ENCODE measurements at regions not wholly inside any gene's neighbourhood (a gene's known extent, or its start where the extent isn't known, plus 50 kb on each side); places are given as distances from the start of the nearest gene placed in this dataset.

DNA sequence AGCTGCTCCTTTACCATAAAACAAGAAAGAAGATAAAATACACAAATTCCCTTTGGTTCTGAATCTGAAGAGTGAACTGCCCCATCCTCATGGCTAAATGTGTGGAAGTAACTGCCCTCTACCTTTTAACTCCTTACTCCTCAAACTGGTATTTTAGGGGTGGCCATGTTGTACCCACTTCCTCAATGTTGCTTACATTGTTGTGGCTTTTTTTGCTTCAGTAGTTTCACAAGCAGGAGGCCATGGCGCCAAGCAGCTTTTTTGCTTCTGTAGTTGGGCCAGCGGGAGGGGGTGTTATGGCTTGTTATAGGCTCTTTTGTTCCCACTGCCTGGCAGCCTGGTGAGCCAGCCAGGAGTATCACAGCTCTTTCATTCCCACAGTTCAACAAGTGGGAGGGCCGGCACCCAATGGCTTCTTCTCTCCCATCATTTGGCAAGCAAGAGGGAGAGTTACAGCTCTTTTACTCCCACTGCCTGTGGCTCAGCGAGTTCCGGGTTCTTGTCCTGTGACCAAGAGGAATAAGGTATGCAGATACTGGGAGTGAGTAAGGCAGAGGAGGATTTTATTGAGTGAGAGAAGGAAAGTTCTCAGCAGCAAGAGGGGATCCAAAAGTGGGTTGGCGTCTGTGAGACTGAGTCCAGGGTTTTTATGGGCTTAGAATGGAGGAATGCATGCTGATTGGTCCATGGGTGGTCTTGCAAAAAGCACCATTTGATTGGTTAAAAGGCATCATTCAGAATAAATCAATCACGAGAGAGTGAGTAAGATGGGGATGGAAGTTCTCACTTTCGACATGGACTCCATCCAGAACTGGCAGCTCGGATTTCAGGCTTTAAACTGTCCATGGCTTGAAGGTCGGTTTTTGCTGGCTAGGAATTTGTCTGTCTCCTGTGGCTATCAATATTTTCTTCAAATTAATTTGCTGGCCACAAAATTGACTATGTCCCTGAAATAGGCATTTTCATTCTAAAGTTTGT is 429.6 kb downstream of the HLX start:
- DNase-seq (ENCODE audit: low read depth), result no peak

DNA sequence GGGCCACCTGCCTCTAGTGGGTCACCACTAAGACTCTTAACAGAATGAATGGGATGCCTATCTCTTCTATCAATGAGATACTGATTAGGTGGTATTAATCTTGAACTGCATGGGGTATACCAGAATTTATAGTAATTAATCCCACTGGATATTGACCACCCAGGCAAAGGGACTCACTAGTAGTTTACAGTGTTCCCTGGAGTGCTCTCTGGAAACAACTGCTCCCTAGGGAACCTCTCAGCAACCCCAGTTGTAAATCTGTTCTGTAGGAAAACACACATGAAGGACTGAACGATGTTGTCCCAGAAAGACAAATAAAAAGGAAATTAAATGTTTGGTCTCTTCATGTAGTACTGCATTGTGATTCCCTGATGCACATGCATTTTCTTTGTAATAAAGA is 430.5 kb downstream of the HLX start:
- no peak for DNase-seq (ENCODE audit: low read depth)

DNA sequence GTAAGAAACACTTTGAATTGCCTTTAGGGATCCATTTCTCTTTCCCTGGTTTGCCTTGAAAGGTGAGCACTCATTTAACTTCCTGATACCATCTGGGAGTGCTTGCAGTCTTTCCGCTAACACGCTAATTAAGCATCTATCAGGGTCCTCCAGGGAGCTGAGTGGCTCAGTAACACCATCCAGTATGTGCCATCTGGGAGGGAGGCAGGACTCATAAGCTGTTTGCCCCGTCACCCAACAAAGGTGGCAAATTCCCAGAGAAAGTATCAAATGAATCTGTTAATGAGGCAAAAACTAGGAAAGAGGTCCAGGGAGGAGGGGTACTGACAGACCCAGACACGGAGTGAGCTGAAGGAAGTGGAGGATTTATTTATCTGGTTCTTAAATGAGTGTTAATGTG is 430.9 kb downstream of the HLX start:
- no peak for DNase-seq (ENCODE audit: low read depth)

- DNase-seq (ENCODE audit: low read depth), result no peak
Measured at GRCh38 chr1:221315330-221315729, 426.6 kb downstream of the DUSP10 start.

DNA sequence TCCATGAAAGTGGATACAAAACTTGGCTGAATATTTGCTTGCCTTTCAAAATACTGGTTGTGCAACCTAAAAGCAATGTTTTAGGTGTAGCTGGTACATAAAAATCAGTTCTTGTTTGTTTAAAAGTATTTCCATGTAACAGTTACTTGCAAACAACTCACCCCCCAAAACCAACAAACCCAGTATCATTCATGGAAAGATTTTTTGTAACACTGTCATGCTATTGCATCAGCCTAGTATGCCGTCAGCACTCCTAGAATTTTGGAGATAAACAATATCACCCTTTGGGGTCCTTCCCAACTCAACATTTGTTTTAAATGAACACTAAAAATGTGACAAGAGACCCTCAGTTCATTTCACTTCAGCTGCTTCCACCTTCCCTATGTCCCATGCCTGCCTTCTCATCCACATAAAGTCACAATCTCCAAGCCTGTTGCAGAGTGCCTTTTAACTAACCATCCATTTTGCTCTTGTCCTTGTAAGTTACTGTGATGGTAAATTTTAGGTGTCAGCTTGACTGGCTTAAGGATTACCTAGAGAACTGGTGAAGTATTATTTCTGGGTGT is 425.3 kb downstream of the DUSP10 start:
- no peak for DNase-seq (ENCODE audit: low read depth)

DNA sequence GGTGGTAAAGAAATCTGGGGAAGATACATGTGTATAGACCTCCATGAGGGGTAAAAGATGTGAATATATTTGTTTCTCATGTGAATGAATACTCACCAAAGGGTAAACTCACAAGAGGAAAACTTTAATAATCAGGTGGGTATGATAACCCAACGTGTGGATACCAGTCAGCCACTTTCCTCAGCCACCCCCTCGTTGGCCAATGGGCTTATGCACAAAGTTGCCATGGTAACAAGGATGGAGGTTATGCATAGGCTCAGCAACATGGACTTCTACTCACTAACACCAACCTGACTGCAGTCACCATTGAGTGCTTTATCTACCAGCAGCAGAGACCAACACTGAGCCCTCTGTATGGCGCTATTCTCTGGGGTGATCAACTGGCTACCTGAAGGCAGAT is 424.4 kb downstream of the DUSP10 start:
- no peak for DNase-seq (ENCODE audit: low read depth)

DNA sequence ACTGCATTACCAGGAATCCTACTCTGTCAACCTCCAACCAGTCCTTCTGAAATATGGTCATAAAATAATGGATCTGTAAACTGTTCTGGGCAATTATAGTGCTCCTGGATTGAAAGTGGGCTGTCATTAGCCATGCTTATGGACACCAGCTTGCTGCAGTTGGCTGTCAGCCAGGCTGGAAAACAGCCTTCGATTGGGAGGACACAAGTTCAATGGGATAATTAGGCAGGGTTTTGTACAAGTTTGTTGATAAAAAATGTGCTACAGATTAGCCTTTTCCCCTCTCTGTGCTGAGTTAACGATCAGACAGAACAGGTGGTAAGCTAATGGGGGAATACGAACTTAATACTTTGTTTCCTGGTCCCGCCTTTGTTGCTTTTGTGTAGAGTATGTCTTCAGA is 413.9 kb downstream of the DUSP10 start:
- DNase-seq (ENCODE audit: low read depth), result no peak

- DNase-seq (ENCODE audit: low read depth), result no peak
Measured at GRCh38 chr1:221328371-221328770, 413.5 kb downstream of the DUSP10 start.

DNA sequence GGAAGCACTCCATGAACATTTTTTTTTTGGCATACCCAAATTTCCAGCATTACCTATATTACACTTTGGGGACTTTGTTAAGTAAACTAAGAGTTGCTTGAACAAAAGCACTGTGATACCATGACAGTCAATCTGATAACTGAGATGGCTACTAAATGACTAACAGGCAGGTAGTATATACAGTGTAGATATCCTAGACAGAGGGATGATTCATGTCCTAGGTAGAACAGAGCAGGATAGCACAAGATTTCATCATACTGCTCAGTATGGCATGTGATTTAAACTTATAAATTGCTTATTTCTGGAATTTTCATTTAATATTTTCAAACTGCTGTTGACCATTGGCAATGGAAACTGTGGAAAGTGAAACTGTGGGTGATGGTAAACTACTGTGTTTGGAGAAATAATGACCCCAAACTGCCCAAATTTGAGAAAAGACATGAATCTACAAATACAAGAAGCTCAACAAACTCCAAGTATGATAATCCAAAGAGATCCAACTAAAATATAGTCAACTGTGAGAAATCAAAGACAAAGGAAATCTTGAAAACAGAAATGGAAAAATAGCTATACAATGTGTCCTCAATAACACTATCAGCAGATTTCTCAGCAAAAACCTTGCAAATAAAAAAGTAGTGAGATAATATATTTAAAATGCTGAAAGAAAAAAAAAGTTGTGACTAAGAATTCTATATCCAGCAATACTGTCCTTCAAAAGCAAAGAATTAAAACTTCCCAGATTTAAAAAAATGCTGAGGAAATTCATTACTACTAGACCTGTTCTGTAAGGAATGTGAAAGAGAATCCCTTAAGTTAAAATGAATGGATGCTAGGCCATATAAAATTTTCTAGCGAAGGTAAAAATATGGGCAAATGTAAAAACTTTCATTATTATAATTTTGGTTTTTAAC is 410.4 kb downstream of the DUSP10 start:
- DNase-seq (ENCODE audit: low read depth), result no peak

DNA sequence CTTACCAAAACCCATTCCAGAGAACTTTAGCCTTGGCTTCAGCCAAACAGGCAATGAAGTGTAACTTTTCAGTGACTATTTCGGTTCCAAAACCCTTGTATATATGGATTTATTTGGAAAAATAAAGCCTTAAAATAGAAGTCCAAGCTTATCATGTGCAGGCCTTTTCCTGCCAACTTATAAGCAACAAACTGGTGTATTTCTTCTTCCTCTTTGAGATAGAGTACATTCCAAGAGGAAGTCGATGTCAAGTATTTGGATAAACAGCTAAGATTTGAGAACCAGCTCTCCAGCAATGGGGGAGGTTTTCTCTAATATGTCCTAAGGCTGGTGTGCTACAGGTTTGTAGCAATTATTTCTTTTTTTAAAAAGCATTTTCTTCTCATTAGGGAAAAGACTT is 407.8 kb downstream of the DUSP10 start:
- peak; percentile 20 for DNase-seq (ENCODE audit: low read depth)

DNA sequence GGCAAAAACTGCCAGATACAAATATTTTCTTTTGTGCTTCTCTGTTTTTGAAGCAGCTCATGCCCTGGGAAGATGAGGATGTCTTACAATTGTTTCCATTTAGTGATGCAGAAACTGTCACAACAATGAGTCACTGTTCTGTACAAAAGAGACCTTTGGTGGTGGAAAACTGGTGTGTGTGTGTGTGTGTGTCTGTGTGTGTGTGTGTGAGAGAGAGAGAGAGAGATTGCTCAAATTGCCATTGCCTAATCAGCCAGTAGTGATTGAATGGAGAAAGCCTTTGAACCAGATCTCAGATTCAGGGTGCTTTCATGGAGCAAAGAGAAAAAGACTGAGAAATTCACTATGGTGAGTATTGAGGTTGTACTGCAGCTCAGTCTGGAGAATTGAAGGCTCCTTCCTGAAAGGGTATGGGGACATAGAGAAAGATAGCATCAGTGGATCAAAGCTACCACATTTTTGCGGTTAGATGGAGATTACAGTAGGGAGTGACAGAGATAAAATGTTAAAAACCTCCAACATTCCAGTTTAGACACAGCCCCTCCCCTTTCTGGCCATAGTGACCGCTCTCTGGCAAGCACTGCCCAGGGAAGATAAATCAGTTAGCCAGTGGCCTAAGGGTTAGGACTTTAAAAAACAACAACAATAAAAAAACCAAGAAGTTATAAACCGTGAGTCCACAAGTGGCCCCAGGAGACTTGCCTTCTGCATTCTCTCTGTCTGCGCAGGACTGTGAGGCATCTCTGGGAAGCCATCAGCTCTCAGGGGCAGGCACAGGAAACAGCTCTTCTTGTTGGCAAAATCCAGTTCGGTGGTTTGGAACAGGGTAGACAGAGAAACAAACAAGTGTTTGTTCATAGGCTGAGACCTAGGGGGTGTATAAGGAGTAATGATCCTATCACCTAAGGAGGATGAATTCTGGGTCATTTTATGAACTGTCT is 406.5 kb downstream of the DUSP10 start:
- peak; percentile 84 for DNase-seq (ENCODE audit: low read depth)

GRCh38 chr1:221336126-221336525 is 405.8 kb downstream of the DUSP10 start:
- no peak for DNase-seq (ENCODE audit: low read depth)

- no peak for DNase-seq (ENCODE audit: low read depth)
Measured at GRCh38 chr1:221337106-221337505, 404.8 kb downstream of the DUSP10 start.

DNA sequence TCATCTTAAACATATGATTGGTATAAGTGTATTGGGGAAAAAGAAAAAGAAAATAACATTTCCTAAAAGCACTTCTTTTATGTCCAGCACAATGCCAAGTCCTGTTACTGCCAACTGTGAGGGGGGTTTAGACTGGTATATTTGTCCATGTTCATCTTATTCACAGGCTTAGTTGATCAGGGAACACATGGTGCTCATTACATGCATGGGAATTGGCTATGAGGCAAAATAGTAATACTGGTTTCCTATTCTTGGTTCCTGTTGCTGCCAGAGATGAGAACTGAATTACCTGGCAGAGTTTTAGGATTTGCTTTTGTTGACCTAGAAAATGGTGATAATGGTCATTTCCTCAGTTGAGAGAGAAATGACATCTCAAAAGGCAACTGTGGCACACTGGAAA is 398.8 kb downstream of the DUSP10 start:
- DNase-seq (ENCODE audit: low read depth), result no peak

- DNase-seq (ENCODE audit: low read depth), result no peak
Measured at GRCh38 chr1:221343607-221344006, 398.3 kb downstream of the DUSP10 start.

DNA sequence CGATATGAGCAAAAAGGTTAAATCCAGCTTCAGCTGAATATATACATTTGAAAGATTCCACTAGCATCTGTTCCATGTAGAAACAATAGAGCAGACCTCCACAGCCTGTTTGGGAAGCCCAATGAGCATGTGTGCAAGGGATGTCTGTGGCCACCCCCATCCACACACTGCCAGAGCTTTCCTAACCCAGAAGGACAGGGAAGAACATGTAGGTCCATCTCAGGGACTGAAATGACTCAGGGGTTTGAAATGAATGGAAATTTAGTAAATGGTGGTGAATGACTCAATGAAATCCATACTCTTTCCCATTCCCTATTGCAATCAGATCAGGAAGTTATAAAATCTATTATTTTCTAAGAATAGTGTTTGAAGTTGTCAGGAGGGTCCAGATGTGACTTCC is 397.2 kb downstream of the DUSP10 start:
- DNase-seq (ENCODE audit: low read depth), result no peak

DNA sequence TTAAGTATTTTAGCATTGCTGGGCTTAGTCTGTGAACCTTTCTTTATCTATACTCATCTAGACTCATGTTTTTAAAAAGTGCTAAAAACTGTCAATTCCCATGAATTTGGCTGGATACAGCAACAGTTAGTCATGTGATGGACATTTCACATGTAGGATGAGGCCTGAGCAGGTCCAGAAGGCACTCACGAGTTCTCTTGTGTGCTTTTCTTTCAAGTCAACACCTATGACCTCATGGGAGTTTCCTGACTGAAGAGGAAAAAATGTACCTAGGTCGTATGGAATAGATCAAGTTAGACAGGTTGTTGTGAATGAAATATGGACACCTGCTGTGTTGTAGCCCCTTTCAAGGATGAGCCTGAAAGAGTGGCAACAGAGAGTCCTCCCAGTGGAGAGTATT is 394.2 kb downstream of the DUSP10 start:
- DNase-seq (ENCODE audit: low read depth), result no peak

GRCh38 chr1:221350091-221350490 is 391.8 kb downstream of the DUSP10 start:
- no peak for DNase-seq (ENCODE audit: low read depth)

DNA sequence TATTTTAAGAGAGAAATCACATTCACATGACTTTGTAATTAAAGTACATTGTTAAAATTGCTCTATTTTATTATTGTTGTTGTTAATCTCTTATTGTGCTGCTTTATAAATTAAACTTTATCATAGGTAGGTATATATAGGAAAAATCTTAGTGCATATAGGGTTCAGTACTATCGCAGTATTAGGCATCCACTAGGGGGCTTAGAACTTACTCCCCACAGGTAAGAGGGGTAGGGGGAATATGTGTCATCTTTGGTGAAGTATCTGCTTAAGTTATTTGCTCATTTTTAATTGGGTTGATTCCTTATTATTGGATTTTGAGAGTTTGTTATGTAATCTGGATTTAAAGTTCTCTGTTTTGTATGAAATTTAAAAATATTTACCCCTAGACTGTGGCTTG is 385.2 kb downstream of the DUSP10 start:
- DNase-seq (ENCODE audit: low read depth), result no peak

GRCh38 chr1:221363039-221363438 is 378.9 kb downstream of the DUSP10 start:
- no peak for DNase-seq (ENCODE audit: low read depth)

DNA sequence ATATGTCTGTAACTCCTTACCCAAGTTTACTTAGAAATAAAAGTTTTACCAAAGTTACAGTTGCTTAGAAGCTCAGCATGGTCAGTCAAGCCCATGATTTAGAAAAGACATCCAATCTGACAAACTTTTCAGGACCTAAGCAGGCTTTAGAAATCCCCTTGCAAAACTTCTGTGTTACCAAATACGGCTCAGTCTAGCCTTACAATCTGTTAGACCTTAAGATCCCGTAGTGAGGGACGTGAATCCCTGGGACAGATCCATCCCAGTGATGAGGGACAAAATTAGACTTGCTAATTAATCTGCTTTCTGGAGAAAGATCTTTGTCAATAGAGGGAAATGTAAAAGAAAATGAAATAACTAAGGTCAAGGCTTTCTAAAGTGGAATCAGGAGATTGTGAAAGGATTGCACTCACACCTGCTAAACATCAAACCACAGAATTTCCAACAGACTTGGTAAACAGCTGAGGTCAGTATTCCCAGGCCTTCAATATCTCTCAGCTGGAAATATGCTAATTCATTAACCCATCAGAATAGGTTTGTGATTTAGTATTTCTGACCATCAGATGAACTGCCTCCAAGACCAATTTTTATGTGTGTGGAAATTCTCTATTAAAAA is 375.3 kb downstream of the DUSP10 start:
- DNase-seq (ENCODE audit: low read depth), result no peak
